Retinal pigment epithelial cell (primary cell): ENCODE measurements at regions not wholly inside any gene's neighbourhood (a gene's known extent, or its start where the extent isn't known, plus 50 kb on each side); places are given as distances from the start of the nearest gene placed in this dataset.

Experiments
- DNase-seq: peaks from one replicate; pipeline ENCODE4 v3.0.0-alpha.2; 2010; ENCODE audit warnings: low read depth
- H3K4me3 ChIP-seq: 2 replicates; pipeline ENCODE4 v1.5.1; 2011; ENCODE audit warnings: mild to moderate bottlenecking, low read length, control low read depth, moderate library complexity
- TF ChIP-seq, protein P1 (sequence below): conservative IDR thresholded peaks from 2 replicates; pipeline ENCODE4 v1.5.1; 2011; ENCODE audit warnings: low read depth, low read length, control low read depth, inconsistent platforms

DNA sequence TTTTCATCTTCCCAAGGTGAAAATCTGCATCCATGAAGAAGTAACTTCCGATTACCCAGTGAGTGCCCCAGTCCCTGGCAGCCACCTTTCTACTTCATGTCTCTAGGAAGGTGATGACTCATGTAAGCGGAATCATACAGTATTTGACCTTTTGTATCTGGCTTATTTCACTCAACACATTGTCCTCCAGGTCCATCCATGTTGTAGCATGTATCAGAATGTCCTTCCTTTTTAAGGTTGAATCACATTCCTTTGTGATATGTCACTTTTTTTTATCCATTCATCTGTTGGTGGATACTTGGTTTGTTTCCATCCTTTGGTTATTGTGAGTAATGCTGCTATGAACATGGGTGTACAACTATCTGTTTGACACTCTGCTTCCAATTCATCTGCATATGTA is 176.3 kb upstream of the CDYL start:
- no peak for DNase-seq
- no peak overlapping the region for H3K4me3 ChIP-seq

DNA sequence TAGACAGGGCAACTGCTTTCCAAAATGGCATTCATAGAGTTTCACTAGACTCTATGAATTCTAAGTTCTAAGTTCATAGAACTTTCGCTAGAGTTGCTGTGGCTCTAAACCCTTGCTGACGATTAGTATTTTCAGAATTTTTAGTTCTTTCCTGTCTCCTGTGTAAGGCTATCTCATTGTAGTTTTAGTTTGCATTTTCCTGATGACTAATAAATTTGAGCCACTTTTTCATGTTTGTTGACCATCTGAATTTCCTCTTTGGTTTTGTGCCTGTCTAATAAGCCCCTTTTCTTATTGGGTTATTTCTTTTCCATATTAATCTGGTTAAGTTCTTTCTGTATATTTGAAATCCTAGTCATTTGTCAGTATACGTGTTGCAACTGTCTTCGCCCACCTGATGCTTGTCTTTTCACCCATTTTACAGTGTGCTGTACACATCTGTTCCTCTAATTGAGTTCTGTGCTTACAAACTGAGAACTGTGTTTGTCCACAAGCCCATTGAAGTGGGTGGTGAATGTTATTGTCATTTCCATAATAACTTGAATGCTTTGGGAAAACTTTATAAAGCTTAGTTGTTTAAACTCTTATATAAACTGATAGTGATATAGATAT is 177.7 kb upstream of the CDYL start:
- TF ChIP-seq, protein P1, sequence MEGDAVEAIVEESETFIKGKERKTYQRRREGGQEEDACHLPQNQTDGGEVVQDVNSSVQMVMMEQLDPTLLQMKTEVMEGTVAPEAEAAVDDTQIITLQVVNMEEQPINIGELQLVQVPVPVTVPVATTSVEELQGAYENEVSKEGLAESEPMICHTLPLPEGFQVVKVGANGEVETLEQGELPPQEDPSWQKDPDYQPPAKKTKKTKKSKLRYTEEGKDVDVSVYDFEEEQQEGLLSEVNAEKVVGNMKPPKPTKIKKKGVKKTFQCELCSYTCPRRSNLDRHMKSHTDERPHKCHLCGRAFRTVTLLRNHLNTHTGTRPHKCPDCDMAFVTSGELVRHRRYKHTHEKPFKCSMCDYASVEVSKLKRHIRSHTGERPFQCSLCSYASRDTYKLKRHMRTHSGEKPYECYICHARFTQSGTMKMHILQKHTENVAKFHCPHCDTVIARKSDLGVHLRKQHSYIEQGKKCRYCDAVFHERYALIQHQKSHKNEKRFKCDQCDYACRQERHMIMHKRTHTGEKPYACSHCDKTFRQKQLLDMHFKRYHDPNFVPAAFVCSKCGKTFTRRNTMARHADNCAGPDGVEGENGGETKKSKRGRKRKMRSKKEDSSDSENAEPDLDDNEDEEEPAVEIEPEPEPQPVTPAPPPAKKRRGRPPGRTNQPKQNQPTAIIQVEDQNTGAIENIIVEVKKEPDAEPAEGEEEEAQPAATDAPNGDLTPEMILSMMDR, result no peak
- no peak overlapping the region for H3K4me3 ChIP-seq
- no peak for DNase-seq

More for the DNA sequence above, 176.3 kb upstream of the CDYL start:
- TF ChIP-seq, protein P1, result no peak

DNA sequence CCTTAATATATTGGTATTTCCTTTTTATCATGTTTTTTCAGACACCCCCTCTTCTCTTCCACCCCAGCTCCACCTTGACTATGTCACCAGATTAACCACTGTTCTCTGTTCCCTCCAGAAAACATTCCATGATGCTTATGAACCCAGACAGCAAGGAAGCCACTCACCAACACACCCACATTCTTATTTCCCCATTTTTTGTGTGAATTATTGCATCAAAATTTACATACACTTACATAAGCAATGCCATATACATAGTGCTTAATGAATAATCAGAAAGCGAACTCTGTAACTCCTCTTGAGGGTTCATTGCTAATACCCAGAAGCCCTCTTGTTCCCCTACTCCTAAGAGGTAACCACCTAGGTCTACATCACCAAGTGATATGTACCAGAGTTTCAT is 182.3 kb upstream of the CDYL start:
- H3K4me3 ChIP-seq, result no peak overlapping the region
- TF ChIP-seq, protein P1, result no peak
- no peak for DNase-seq

DNA sequence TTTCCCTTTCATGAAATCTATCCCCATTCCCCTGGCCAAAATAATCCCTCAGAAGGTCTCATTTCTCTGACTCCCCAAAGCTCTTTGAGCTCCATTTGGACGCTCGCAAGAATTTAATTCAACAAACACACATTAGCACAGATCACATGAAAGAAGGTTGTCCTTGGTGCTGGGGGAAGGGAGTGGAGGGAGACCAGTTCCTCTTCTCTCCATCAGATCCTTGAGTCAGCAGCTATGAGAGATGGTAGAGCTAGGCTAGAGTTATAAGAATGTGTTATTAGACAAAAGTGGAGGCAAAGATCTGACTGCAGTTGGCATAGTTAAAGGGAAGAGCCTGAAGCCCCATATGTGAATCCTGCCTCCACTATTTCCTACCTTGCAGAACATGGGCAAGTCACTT is 184.2 kb upstream of the CDYL start:
- DNase-seq, result no peak
- TF ChIP-seq, protein P1, result no peak
- H3K4me3 ChIP-seq, result no peak overlapping the region

DNA sequence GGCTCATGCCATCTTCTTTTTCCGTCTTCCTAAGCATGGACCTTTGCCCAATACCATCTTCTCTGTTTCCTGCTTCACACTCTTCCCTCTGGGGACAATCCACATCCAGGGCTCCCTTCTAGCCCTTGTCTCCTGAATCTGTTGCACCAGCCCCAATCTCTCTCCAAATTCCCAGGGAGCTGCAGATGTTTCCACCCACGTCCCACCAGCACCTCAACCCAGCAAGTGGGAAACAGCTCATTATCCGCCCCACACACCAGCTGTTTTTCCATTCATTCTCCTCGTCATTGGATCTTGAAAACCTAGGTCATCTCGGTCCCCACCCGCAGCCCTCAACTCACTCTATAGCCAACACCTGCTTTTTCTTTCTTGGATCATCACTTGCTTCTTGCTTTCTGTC is 185.0 kb upstream of the CDYL start:
- no peak for DNase-seq
- TF ChIP-seq, protein P1, result no peak

DNA sequence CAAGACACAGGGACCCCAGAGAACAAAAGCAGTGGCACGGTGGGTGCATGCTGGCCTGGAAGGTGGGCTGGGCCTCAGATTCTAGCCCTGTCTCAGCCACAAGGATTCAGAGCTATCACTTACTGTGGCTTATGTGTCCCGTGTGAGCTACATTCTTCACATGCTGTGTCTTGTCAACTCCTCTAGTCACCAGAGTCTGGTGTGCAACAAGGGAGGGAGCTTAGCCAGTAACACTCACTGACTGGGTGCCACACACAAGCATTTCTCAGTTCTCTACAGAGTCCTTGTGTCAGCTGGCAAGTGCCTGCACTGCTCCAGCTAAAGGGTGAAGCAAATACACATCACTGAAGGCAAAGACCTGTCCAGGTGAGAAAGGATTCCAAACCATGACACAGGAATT is 186.9 kb upstream of the CDYL start:
- TF ChIP-seq, protein P1, result no peak
- DNase-seq, result no peak
- no peak overlapping the region for H3K4me3 ChIP-seq

More for the DNA sequence above, 185.0 kb upstream of the CDYL start:
- no peak overlapping the region for H3K4me3 ChIP-seq

DNA sequence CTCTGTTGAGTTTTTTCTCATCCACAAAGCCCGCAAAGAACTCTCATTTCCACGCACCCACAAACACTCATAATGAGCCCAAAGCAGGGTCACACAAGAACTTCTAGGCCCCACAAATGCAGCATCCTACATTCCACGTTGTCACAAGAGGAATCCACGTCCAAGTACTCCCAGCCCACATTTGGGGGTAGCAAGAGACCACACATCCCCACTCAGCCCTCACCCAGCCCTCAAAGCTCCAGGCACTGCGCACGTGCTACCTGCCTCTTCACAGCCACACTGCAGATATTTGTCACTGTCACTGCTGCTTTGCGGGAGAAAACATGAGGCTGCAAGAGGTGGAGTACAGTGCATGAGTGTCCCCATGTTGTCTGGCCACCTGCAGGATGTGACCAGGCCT is 187.6 kb upstream of the CDYL start:
- TF ChIP-seq, protein P1, result no peak
- no peak for DNase-seq
- no peak overlapping the region for H3K4me3 ChIP-seq
